Stomach (tissue), 8 donors: ENCODE measurements at regions not wholly inside any gene's neighbourhood (a gene's known extent, or its start where the extent isn't known, plus 50 kb on each side); places are given as distances from the start of the nearest gene placed in this dataset.

Experiments used
- DNase-seq, 2 donors: peaks; one replicate each; pipeline versions ENCODE4 v3.0.0 to v3.0.0-alpha.2; 2013 to 2019
- H3K27ac ChIP-seq, 5 donors: fragments of 200-600 bp in 4 of 5; sonication (generic) in 4 of 5; one replicate each; pipeline ENCODE4 v1.5.1; 2013 to 2019; ENCODE audit warnings: mild to moderate bottlenecking in 1 of 5, moderate library complexity in 1 of 5
- H3K27me3 ChIP-seq, 3 donors: fragments of 200-600 bp; sonication (generic); one replicate each; pipeline ENCODE4 v1.5.1; 2017 to 2019; ENCODE audit warnings: mixed run types in 1 of 3
- H3K36me3 ChIP-seq, 4 donors: fragments of 200-600 bp; sonication (generic); 1 replicate in 3 of 4; 2 replicates in 1 of 4; pipeline ENCODE4 v1.5.1; 2016 to 2019
- H3K4me1 ChIP-seq, 4 donors: fragments of 200-600 bp; sonication (generic); one replicate each; pipeline ENCODE4 v1.5.1; 2016 to 2019
- H3K4me3 ChIP-seq, 4 donors: fragments of 200-600 bp; sonication (generic) in 3 of 4; one replicate each; pipeline ENCODE4 v1.5.1; 2016 to 2019; ENCODE audit warnings: mild to moderate bottlenecking in 1 of 4
- H3K9me3 ChIP-seq, 4 donors: fragments of 200-600 bp; sonication (generic); one replicate each; pipeline ENCODE4 v1.5.1; 2016 to 2019
- EP300 ChIP-seq: sonication (generic); formaldehyde crosslinking; IDR thresholded peaks from one replicate; pipeline ENCODE4 v1.6.1; 2017; ENCODE audit warnings: antibody characterized with exemption
- POLR2A ChIP-seq, 4 donors: fragments of 450-650 bp; IDR thresholded peaks; one replicate each; pipeline ENCODE4 v1.6.1; 2016; ENCODE audit warnings: antibody characterized with exemption in 4 of 4, control low read depth in 2 of 4, mild to moderate bottlenecking in 1 of 4, moderate library complexity in 1 of 4
- POLR2AphosphoS5 ChIP-seq, 3 donors: sonication (generic); formaldehyde crosslinking; IDR thresholded peaks; one replicate each; pipeline ENCODE4 v1.6.1; 2016; ENCODE audit warnings: antibody characterized with exemption in 3 of 3
- WGBS, 5 donors: extraction: QIAGEN DNeasy Blood & Tissue Kit in 3 of 5; methylation state at CpG; one replicate each; pipeline versions ENCODE4 v1.1.5 to v1.1.7; 2013 to 2018; 5-methylcytosine and 5-hydroxymethylcytosine counted together
- intact Hi-C: fragments of 100-400 bp; cut with DNase I; formaldehyde crosslinking; loops from one replicate; pipeline ENCODE4 v1.15.1; 2023; ENCODE audit warnings: low total_unique reads
- TF ChIP-seq, protein P1 (sequence below), 7 experiments: fragments of 450-650 bp in 4 of 7; fragments of 200-600 bp in 3 of 7; sonication (generic) in 3 of 7; IDR thresholded peaks; one replicate each; pipeline ENCODE4 v1.5.1; 2016 to 2019; ENCODE audit warnings: antibody characterized with exemption in 7 of 7, control low read depth in 2 of 7, mild to moderate bottlenecking in 1 of 7
- donor health status: healthy with polysubstance abuse.
- donor health status: Bipolar disorder and iron deficiency.
- donor health status: healthy.

DNA sequence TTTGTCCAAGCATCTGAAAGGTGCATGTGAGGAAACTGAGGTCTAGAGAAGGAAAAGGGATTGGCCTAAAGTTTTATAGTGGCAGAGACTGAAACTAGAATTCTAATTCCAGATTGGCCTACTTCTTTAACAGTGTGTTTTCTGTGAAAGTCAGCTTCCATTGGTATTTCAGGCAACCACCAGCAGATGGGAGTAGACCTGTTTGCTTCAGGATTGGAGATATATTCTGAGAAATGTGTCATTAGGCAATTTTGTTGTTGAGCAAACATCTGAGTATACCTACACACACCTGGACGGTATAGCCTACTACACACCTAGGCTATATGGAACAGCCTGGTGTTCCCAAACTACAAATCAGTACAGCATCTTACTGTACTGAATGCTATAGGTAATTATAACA, 207.3 kb upstream of the RADX start:
- H3K9me3 ChIP-seq: no peaks in the 10 kb centered on the region
- intact Hi-C loops: no loop called here
- DNase-seq: peak in 1 of 2 donors; percentile 14
- 30 to 75% (median 46%) methylated on average over 1 of the region's 1 CpG for WGBS, 5 donors
- TF ChIP-seq, protein P1, sequence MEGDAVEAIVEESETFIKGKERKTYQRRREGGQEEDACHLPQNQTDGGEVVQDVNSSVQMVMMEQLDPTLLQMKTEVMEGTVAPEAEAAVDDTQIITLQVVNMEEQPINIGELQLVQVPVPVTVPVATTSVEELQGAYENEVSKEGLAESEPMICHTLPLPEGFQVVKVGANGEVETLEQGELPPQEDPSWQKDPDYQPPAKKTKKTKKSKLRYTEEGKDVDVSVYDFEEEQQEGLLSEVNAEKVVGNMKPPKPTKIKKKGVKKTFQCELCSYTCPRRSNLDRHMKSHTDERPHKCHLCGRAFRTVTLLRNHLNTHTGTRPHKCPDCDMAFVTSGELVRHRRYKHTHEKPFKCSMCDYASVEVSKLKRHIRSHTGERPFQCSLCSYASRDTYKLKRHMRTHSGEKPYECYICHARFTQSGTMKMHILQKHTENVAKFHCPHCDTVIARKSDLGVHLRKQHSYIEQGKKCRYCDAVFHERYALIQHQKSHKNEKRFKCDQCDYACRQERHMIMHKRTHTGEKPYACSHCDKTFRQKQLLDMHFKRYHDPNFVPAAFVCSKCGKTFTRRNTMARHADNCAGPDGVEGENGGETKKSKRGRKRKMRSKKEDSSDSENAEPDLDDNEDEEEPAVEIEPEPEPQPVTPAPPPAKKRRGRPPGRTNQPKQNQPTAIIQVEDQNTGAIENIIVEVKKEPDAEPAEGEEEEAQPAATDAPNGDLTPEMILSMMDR (IDR thresholded peaks at IDR 0.05): no peak
- TF ChIP-seq EP300 (no peak), POLR2AphosphoS5 (IDR thresholded peaks at IDR 0.05) (no peak), POLR2A (IDR thresholded peaks at IDR 0.05) (no peak)
- H3K27ac ChIP-seq: no peak overlapping the region
- no peaks in the 10 kb centered on the region for H3K36me3 ChIP-seq
- peaks cover 0 to 6% (median 0%) of the 10 kb centered on the region in 3 donors for H3K27me3 ChIP-seq
- no peaks in the 10 kb centered on the region for H3K4me1 ChIP-seq
- no peak overlapping the region for H3K4me3 ChIP-seq

DNA sequence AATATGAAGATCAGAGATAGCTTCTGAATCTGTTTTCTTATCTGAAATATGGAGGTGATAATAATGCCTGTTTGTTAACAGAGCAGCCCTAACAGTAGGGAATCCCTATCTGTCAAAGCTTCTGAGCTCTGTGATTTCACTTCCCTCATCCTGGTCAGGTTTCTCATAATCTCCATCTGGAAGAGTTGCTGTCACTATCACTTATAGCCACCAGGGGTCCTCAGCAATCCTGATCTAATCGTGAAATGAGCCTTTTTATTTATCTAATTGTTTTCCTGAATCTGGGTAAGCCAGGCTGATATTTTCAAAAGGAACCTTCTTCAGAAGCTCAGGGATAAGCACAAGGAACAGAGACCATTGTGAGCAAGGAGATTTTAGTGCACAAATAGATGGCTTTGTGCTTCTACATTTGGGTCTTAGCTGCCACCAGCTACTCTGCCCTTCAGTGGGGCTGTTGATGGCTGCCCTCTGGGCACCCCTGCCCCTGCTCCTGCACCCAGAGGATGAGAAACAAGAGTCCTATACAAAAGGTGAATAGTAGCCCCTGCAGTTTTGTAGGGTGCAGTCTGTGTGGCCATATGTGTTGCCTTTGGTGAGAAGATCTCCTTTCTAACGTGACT, 196.4 kb upstream of the RADX start:
- Histone ChIP-seq H3K4me1 (no peaks in the 10 kb centered on the region), H3K4me3 (no peak overlapping the region), H3K27ac (no peak overlapping the region), H3K9me3 (no peaks in the 10 kb centered on the region), H3K36me3 (no peaks in the 10 kb centered on the region), H3K27me3 (no peaks in the 10 kb centered on the region)
- TF ChIP-seq POLR2AphosphoS5 (IDR thresholded peaks at IDR 0.05) (no peak), POLR2A (IDR thresholded peaks at IDR 0.05) (no peak), EP300 (no peak)
- TF ChIP-seq, protein P1 (IDR thresholded peaks at IDR 0.05): peak in 4 of 7 experiments; percentile 22 to 59 (median 38)
- intact Hi-C loops: no loop called here
- DNase-seq: peak in 1 of 2 donors; percentile 46
- 39 to 50% (median 40%) methylated on average over 2 of the region's 2 CpGs for WGBS, 5 donors

DNA sequence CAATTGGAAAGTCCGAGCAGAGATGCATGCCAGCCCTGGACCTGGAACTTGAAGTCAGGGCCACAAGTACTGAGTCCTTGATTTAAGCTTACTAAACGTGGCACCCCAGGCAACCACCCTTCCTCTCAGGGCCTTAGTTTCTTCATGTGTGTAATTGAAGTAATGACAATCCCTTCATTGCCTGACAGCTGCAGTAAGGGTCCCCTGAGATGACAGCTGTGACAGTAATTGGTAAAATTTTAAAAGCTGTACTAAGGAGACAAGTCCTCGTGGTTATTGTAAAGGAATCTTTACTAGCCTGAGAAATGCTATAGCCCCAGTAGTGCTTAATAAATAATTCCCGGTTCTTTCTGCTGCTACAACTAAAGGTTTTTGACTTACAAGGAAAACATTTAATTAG, 175.1 kb upstream of the RADX start:
- Histone ChIP-seq H3K4me3 (no peak overlapping the region), H3K36me3 (no peaks in the 10 kb centered on the region), H3K27ac (no peak overlapping the region), H3K9me3 (no peaks in the 10 kb centered on the region), H3K4me1 (no peaks in the 10 kb centered on the region), H3K27me3 (peaks cover 0 to 6% (median 0%) of the 10 kb centered on the region in 3 donors)
- TF ChIP-seq, protein P1 (IDR thresholded peaks at IDR 0.05): no peak
- no peak for TF ChIP-seq POLR2A (IDR thresholded peaks at IDR 0.05)
- no peak for TF ChIP-seq EP300
- TF ChIP-seq POLR2AphosphoS5 (IDR thresholded peaks at IDR 0.05): no peak
- DNase-seq: no peak
- 69 to 86% (median 82%) methylated on average over 3 to 4 of the region's 4 CpGs for WGBS, 5 donors
- intact Hi-C loops: no loop called here

DNA sequence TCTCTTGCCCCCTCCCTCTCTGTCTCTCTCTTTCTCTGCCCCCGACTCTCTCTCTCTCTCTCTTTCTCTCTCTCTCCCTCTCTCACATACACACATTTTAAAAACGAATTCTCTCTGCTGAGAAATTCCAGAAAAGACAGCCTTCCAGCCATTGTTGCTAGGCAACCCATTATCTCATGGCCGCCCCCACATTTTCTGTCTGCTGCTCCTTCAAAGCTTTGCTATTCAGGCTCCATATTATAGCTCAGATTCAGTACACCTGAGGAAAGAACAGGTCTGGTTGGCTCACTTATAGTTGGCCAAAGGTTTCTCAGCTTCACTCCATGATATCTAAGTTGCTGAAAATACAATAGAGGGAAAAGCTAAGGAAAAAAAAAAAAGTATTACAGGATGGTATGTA, 174.4 kb upstream of the RADX start:
- no peak for TF ChIP-seq POLR2A (IDR thresholded peaks at IDR 0.05)
- TF ChIP-seq EP300: no peak
- TF ChIP-seq POLR2AphosphoS5 (IDR thresholded peaks at IDR 0.05): no peak
- TF ChIP-seq, protein P1 (IDR thresholded peaks at IDR 0.05): no peak
- H3K4me1 ChIP-seq: no peaks in the 10 kb centered on the region
- intact Hi-C loops: no loop called here

More for the DNA sequence above, 174.4 kb upstream of the RADX start:
- Histone ChIP-seq H3K27ac (no peak overlapping the region), H3K4me3 (no peak overlapping the region), H3K9me3 (no peaks in the 10 kb centered on the region), H3K36me3 (no peaks in the 10 kb centered on the region), H3K27me3 (peaks cover 0 to 5% (median 0%) of the 10 kb centered on the region in 3 donors)
- peak in 1 of 2 donors; percentile 8 for DNase-seq
- WGBS, 5 donors: 31 to 51% (median 38%) methylated on average over 3 of the region's 3 CpGs
